Gastroesophageal sphincter (tissue), 3 donors: ENCODE measurements at regions not wholly inside any gene's neighbourhood (a gene's known extent, or its start where the extent isn't known, plus 50 kb on each side); places are given as distances from the start of the nearest gene placed in this dataset.

Experiments used
- EP300 ChIP-seq: sonication (generic); formaldehyde crosslinking; IDR thresholded peaks from one replicate; pipeline ENCODE4 v1.6.1; 2017; ENCODE audit warnings: antibody characterized with exemption, mild to moderate bottlenecking
- POLR2A ChIP-seq, 2 donors: fragments of 450-650 bp; IDR thresholded peaks; one replicate each; pipeline ENCODE4 v1.6.1; 2017; ENCODE audit warnings: antibody characterized with exemption in 2 of 2, mild to moderate bottlenecking in 2 of 2, moderate library complexity in 1 of 2
- POLR2AphosphoS5 ChIP-seq: sonication (generic); formaldehyde crosslinking; IDR thresholded peaks from one replicate; pipeline ENCODE4 v1.6.1; 2017; ENCODE audit warnings: antibody characterized with exemption
- TF ChIP-seq, protein P1 (sequence below), 4 experiments: fragments of 200-600 bp in 2 of 4; fragments of 450-650 bp in 2 of 4; sonication (generic) in 1 of 4; IDR thresholded peaks; one replicate each; pipeline ENCODE4 v1.5.1; 2017 to 2019; ENCODE audit warnings: antibody characterized with exemption in 4 of 4, mild to moderate bottlenecking in 2 of 4, moderate library complexity in 2 of 4

GRCh38 chr7:84790882-84791281, 396.0 kb downstream of the SEMA3D start:
- TF ChIP-seq, protein P1, sequence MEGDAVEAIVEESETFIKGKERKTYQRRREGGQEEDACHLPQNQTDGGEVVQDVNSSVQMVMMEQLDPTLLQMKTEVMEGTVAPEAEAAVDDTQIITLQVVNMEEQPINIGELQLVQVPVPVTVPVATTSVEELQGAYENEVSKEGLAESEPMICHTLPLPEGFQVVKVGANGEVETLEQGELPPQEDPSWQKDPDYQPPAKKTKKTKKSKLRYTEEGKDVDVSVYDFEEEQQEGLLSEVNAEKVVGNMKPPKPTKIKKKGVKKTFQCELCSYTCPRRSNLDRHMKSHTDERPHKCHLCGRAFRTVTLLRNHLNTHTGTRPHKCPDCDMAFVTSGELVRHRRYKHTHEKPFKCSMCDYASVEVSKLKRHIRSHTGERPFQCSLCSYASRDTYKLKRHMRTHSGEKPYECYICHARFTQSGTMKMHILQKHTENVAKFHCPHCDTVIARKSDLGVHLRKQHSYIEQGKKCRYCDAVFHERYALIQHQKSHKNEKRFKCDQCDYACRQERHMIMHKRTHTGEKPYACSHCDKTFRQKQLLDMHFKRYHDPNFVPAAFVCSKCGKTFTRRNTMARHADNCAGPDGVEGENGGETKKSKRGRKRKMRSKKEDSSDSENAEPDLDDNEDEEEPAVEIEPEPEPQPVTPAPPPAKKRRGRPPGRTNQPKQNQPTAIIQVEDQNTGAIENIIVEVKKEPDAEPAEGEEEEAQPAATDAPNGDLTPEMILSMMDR (IDR thresholded peaks at IDR 0.05) = no peak
- no peak for TF ChIP-seq POLR2AphosphoS5
- no peak for TF ChIP-seq POLR2A (IDR thresholded peaks at IDR 0.05)
- no peak for TF ChIP-seq EP300
